ENCODE measurements at regions not wholly inside any gene's neighbourhood (a gene's known extent, or its start where the extent isn't known, plus 50 kb on each side); places are given as distances from the start of the nearest gene placed in this dataset.
"Not testable (repeated sequence)": the region's sequence is repeated elsewhere in the genome, so short reads cannot be mapped to it uniquely, and the experiment has no call there.

DNA sequence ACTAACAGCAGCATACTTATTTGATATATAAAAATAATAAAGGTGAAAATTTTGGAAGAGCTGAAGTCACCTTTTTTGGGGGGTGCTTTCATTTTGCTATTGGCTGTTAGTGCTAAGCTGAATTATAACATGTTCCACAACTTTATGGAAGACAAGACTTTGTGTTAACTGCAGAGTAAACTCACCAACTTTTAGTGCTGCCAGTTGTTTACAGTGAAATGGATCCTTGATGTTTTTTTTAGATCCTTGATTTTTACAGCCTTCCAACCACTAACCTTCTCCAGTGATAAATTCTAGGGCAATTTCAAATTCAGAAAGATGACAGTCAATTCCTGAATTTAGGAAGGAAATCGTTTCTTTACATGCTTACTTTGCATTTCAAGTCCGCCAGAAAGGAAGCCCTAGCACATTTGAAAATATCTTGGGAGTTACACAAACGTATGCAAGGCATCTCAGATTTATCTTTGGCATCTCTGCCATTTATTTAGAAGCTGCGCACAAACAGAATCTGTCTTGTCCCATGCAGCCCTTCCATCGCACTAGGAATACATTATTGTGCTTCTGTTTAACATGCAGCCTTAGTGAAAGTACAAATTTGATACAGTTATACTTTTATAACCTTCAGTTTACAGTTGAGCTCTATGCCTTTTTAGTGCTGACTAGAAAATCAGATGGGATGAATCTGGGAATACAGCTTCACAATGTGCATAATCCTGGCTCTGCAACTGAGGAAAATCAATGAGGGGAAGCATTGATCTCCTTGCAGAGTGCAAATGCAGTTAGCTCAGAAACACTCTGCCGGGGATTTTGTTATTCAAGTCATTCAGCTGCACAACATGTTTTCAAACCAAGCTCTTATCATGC, 142.4 kb upstream of the ZNF608 start:
- Mint-ChIP-seq H3K4me3 (no peak overlapping the region), H3K36me3 (ENCODE audit: insufficient read depth) (no peaks in the 10 kb centered on the region), H3K9me3 (no peaks in the 10 kb centered on the region), H3K27me3 (ENCODE audit: low read depth) (no peaks in the 10 kb centered on the region), H3K4me1 (ENCODE audit: low read depth) (no peaks in the 10 kb centered on the region)
- ATAC-seq (no peak), DNase-seq (no peak)

DNA sequence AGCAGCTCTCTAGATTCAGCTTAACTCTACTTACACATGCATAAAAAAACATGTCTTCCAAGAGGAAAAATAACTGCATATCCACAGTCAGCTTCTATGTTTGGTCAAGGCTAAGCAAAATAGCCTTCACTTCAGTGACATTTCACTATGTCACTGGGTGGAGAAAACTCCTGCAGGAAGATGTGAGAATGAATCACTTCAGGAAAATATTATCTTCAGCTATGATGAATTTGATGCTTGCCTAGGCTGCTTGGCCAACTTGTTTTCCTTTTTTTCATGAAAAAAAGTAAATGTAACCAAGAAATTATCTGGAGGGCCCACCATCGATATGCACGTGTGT, 143.0 kb upstream of the ZNF608 start:
- H3K9me3 Mint-ChIP-seq = no peaks in the 10 kb centered on the region
- no peaks in the 10 kb centered on the region for H3K27me3 Mint-ChIP-seq (ENCODE audit: low read depth)
- DNase-seq = no peak
- ATAC-seq = no peak
- no peak overlapping the region for H3K4me3 Mint-ChIP-seq
- H3K4me1 Mint-ChIP-seq (ENCODE audit: low read depth) = no peaks in the 10 kb centered on the region
- H3K36me3 Mint-ChIP-seq (ENCODE audit: insufficient read depth) = no peaks in the 10 kb centered on the region

GRCh38 chr5:124889850-124890249, 143.4 kb upstream of the ZNF608 start:
- Mint-ChIP-seq H3K4me1 (ENCODE audit: low read depth) (no peaks in the 10 kb centered on the region), H3K4me3 (no peak overlapping the region), H3K36me3 (ENCODE audit: insufficient read depth) (no peaks in the 10 kb centered on the region), H3K9me3 (no peaks in the 10 kb centered on the region), H3K27me3 (ENCODE audit: low read depth) (no peaks in the 10 kb centered on the region)
- ATAC-seq (no peak), DNase-seq (no peak)

DNA sequence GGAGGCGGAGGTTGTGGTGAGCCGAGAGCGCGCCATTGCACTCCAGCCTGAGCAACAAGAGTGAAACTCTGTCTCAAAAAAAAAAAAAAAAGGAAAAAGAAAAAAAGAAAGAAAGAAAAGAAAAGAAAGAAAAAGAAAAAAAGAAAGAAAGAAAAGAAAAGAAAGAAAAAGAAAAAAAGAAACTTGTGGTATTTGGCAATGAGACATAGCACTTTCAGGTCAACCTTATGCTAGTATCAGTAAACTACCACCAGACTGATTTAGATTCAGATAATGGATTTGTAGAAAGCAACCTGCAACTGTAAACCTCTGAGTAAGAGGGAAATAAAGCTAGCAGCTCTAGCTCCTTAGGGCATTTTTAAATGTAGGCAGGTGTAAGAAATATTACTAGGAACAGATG, 144.0 kb upstream of the ZNF608 start:
- not testable (repeated sequence) for H3K9me3 Mint-ChIP-seq; ATAC-seq; H3K36me3 Mint-ChIP-seq (ENCODE audit: insufficient read depth); H3K4me1 Mint-ChIP-seq (ENCODE audit: low read depth); H3K27me3 Mint-ChIP-seq (ENCODE audit: low read depth); H3K4me3 Mint-ChIP-seq; DNase-seq

- Mint-ChIP-seq H3K4me1 (ENCODE audit: low read depth) (no peaks in the 10 kb centered on the region), H3K9me3 (no peaks in the 10 kb centered on the region), H3K36me3 (ENCODE audit: insufficient read depth) (no peaks in the 10 kb centered on the region), H3K4me3 (no peak overlapping the region), H3K27me3 (ENCODE audit: low read depth) (no peaks in the 10 kb centered on the region)
- DNase-seq (no peak), ATAC-seq (no peak)
Measured at GRCh38 chr5:124891179-124891578, 144.7 kb upstream of the ZNF608 start.

- no peak overlapping the region for H3K4me3 Mint-ChIP-seq
- no peak for ATAC-seq
- H3K27me3 Mint-ChIP-seq (ENCODE audit: low read depth) = no peaks in the 10 kb centered on the region
- no peak for DNase-seq
- no peaks in the 10 kb centered on the region for H3K36me3 Mint-ChIP-seq (ENCODE audit: insufficient read depth)
- H3K4me1 Mint-ChIP-seq (ENCODE audit: low read depth) = no peaks in the 10 kb centered on the region
- no peaks in the 10 kb centered on the region for H3K9me3 Mint-ChIP-seq
Measured at GRCh38 chr5:124892185-124892848, 145.9 kb upstream of the ZNF608 start.

- DNase-seq (no peak), ATAC-seq (no peak)
- H3K9me3 Mint-ChIP-seq = no peaks in the 10 kb centered on the region
- H3K36me3 Mint-ChIP-seq (ENCODE audit: insufficient read depth) = no peaks in the 10 kb centered on the region
- no peak overlapping the region for H3K4me3 Mint-ChIP-seq
- H3K4me1 Mint-ChIP-seq (ENCODE audit: low read depth) = no peaks in the 10 kb centered on the region
- peaks cover under 1% of the 10 kb centered on the region for H3K27me3 Mint-ChIP-seq (ENCODE audit: low read depth)
Measured at GRCh38 chr5:124894541-124894940, 148.1 kb upstream of the ZNF608 start.

- H3K4me3 Mint-ChIP-seq = no peak overlapping the region
- ATAC-seq = no peak
- H3K27me3 Mint-ChIP-seq (ENCODE audit: low read depth) = peaks cover 2% of the 10 kb centered on the region
- no peaks in the 10 kb centered on the region for H3K4me1 Mint-ChIP-seq (ENCODE audit: low read depth)
- H3K9me3 Mint-ChIP-seq = no peaks in the 10 kb centered on the region
- no peaks in the 10 kb centered on the region for H3K36me3 Mint-ChIP-seq (ENCODE audit: insufficient read depth)
- no peak for DNase-seq
Measured at GRCh38 chr5:124895236-124895635, 148.8 kb upstream of the ZNF608 start.

DNA sequence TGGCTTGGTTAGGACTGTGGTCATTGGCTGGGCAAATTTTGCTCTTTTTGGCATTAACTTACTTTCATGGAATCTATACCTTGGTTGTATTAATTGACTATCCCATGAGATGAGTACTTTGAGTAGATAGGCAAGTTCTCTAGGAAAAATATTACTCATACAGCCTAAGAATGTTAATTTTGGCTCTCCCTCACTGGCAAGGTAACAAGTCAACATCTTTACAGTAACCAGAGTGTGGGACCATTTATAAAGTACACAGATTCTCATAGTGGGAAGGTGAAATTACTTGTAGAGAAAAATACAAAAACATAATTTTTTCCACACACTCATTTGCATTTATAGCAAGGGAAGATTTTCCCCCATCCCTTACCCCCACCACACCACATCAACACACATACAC, 154.6 kb upstream of the ZNF608 start:
- Mint-ChIP-seq H3K27me3 (ENCODE audit: low read depth) (peaks cover 2% of the 10 kb centered on the region), H3K9me3 (no peaks in the 10 kb centered on the region), H3K4me1 (ENCODE audit: low read depth) (peaks cover 3% of the 10 kb centered on the region), H3K4me3 (no peak overlapping the region), H3K36me3 (ENCODE audit: insufficient read depth) (no peaks in the 10 kb centered on the region)
- DNase-seq (no peak), ATAC-seq (no peak)

- ATAC-seq (peak; percentile 53 to 62), DNase-seq (no peak)
- H3K27me3 Mint-ChIP-seq (ENCODE audit: low read depth) = peaks cover 4% of the 10 kb centered on the region
- H3K4me1 Mint-ChIP-seq (ENCODE audit: low read depth) = peaks cover 3% of the 10 kb centered on the region
- no peaks in the 10 kb centered on the region for H3K9me3 Mint-ChIP-seq
- H3K4me3 Mint-ChIP-seq = no peak overlapping the region
- H3K36me3 Mint-ChIP-seq (ENCODE audit: insufficient read depth) = no peaks in the 10 kb centered on the region
Measured at GRCh38 chr5:124902097-124902821, 155.8 kb upstream of the ZNF608 start.

- no peaks in the 10 kb centered on the region for H3K9me3 Mint-ChIP-seq
- H3K27me3 Mint-ChIP-seq (ENCODE audit: low read depth) = peaks cover 4% of the 10 kb centered on the region
- H3K4me3 Mint-ChIP-seq = no peak overlapping the region
- H3K36me3 Mint-ChIP-seq (ENCODE audit: insufficient read depth) = no peaks in the 10 kb centered on the region
- peaks cover 3% of the 10 kb centered on the region for H3K4me1 Mint-ChIP-seq (ENCODE audit: low read depth)
- no peak for DNase-seq
- no peak for ATAC-seq
Measured at GRCh38 chr5:124905256-124906130, 159.1 kb upstream of the ZNF608 start.

DNA sequence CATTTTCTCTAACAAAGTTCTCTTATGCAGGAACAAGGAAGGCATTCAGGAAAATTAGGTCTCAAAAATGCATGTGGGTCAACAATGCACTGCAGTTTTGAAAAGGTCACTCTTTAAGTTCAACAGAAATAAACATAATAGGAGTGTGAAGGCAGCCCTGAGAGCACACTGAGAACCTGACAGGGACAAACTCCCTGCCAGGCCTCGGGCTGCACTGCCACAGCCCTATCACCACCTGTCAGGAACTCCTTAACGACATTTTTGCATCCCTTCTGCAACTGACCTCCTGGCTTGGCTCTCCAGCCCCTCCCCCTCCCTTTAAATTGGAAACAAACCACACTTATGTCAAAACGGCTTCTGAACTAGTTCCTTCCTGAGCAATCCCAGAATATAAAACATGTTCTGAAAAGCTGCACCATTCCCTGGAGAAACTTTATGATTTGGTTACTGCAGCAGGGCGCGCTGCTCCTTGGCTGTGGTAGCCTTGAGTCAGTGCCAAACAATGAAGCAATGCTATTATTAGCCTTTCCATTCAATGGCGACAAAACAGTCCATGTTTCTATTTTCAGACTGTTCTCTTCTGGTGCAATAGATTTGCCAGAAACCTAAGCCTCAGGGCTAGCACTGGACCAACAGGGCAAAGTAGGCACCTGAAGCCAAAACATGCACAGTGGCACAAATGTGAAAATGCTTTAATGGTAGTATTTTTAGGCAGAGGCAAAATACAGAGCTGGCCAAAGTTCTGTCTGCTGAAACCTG, 160.1 kb upstream of the ZNF608 start:
- Mint-ChIP-seq H3K9me3 (no peaks in the 10 kb centered on the region), H3K27me3 (ENCODE audit: low read depth) (peaks cover 4% of the 10 kb centered on the region), H3K4me1 (ENCODE audit: low read depth) (peaks cover 3% of the 10 kb centered on the region), H3K4me3 (no peak overlapping the region), H3K36me3 (ENCODE audit: insufficient read depth) (no peaks in the 10 kb centered on the region)
- DNase-seq (no peak), ATAC-seq (no peak)

- Mint-ChIP-seq H3K9me3 (no peaks in the 10 kb centered on the region), H3K27me3 (ENCODE audit: low read depth) (peaks cover 4% of the 10 kb centered on the region), H3K36me3 (ENCODE audit: insufficient read depth) (no peaks in the 10 kb centered on the region), H3K4me1 (ENCODE audit: low read depth) (peaks cover 3% of the 10 kb centered on the region), H3K4me3 (no peak overlapping the region)
- DNase-seq (no peak), ATAC-seq (no peak)
Measured at GRCh38 chr5:124907098-124907644, 160.7 kb upstream of the ZNF608 start.
